ENCODE measurements at regions not wholly inside any gene's neighbourhood (a gene's known extent, or its start where the extent isn't known, plus 50 kb on each side); places are given as distances from the start of the nearest gene placed in this dataset.

GRCh38 chr9:79279356-79279755 lies 292.4 kb upstream of the TLE4 start:
- H3K27me3 ChIP-seq (replicated peaks; ENCODE audit: insufficient read depth, low read length) = no peaks in the 10 kb centered on the region
- H3K4me1 ChIP-seq (ENCODE audit: low read length) = no peaks in the 10 kb centered on the region

GRCh38 chr9:79280691-79281090 lies 291.1 kb upstream of the TLE4 start:
- Histone ChIP-seq H3K9me3 (replicated peaks; ENCODE audit: insufficient read depth, low read length) (no peaks in the 10 kb centered on the region), H3K27ac (ENCODE audit: low read length) (no peak overlapping the region), H3F3A (ENCODE audit: insufficient read depth, low read length) (no peaks in the 10 kb centered on the region), H3K9me2 (replicated peaks; ENCODE audit: insufficient read depth, low read length) (no peaks in the 10 kb centered on the region), H3K4me3 (ENCODE audit: low read length) (no peak overlapping the region), H2AFZ (ENCODE audit: low read length) (no peak overlapping the region), H3K4me1 (ENCODE audit: low read length) (no peaks in the 10 kb centered on the region), H3K4me2 (ENCODE audit: low read depth, low read length) (no peak overlapping the region), H4K20me1 (ENCODE audit: insufficient read depth, low read length) (no peaks in the 10 kb centered on the region), H3K36me3 (replicated peaks; ENCODE audit: insufficient read depth, low read length) (no peaks in the 10 kb centered on the region), H3K79me2 (ENCODE audit: low read length) (no peaks in the 10 kb centered on the region), H3K9ac (ENCODE audit: low read length) (no peak overlapping the region), H3K27me3 (replicated peaks; ENCODE audit: insufficient read depth, low read length) (no peaks in the 10 kb centered on the region)
- no peak for TF ChIP-seq CTCF (IDR thresholded peaks at IDR 0.05; ENCODE audit: low read length)
- no peak for TF ChIP-seq EZH2phosphoT487 (IDR thresholded peaks at IDR 0.05; ENCODE audit: low read length)
- TF ChIP-seq EZH2 (optimal IDR thresholded peaks at IDR 0.05; ENCODE audit: low read depth, low read length) = no peak
- DNase-seq = no peak

More at GRCh38 chr9:79279356-79279755, 292.4 kb upstream of the TLE4 start:
- H3K4me3 ChIP-seq (ENCODE audit: low read length) = no peak overlapping the region
- no peaks in the 10 kb centered on the region for H3K9me3 ChIP-seq (replicated peaks; ENCODE audit: insufficient read depth, low read length)
- no peak overlapping the region for H3K9ac ChIP-seq (ENCODE audit: low read length)
- no peak for DNase-seq
- no peak overlapping the region for H3K4me2 ChIP-seq (ENCODE audit: low read depth, low read length)
- H3K9me2 ChIP-seq (replicated peaks; ENCODE audit: insufficient read depth, low read length) = no peaks in the 10 kb centered on the region
- H3K36me3 ChIP-seq (replicated peaks; ENCODE audit: insufficient read depth, low read length) = no peaks in the 10 kb centered on the region
- H3F3A ChIP-seq (ENCODE audit: insufficient read depth, low read length) = no peaks in the 10 kb centered on the region
- no peak overlapping the region for H3K27ac ChIP-seq (ENCODE audit: low read length)
- no peaks in the 10 kb centered on the region for H3K79me2 ChIP-seq (ENCODE audit: low read length)
- TF ChIP-seq EZH2phosphoT487 (IDR thresholded peaks at IDR 0.05; ENCODE audit: low read length) (no peak), CTCF (IDR thresholded peaks at IDR 0.05; ENCODE audit: low read length) (no peak), EZH2 (optimal IDR thresholded peaks at IDR 0.05; ENCODE audit: low read depth, low read length) (no peak)
- no peaks in the 10 kb centered on the region for H4K20me1 ChIP-seq (ENCODE audit: insufficient read depth, low read length)
- H2AFZ ChIP-seq (ENCODE audit: low read length) = no peak overlapping the region

- Histone ChIP-seq H3K4me1 (ENCODE audit: low read length) (no peaks in the 10 kb centered on the region), H4K20me1 (ENCODE audit: insufficient read depth, low read length) (no peaks in the 10 kb centered on the region), H3K4me2 (ENCODE audit: low read depth, low read length) (no peak overlapping the region), H3K27me3 (replicated peaks; ENCODE audit: insufficient read depth, low read length) (no peaks in the 10 kb centered on the region), H3K9me3 (replicated peaks; ENCODE audit: insufficient read depth, low read length) (no peaks in the 10 kb centered on the region), H3K9me2 (replicated peaks; ENCODE audit: insufficient read depth, low read length) (no peaks in the 10 kb centered on the region), H3K79me2 (ENCODE audit: low read length) (no peaks in the 10 kb centered on the region), H2AFZ (ENCODE audit: low read length) (no peak overlapping the region), H3K36me3 (replicated peaks; ENCODE audit: insufficient read depth, low read length) (no peaks in the 10 kb centered on the region), H3F3A (ENCODE audit: insufficient read depth, low read length) (no peaks in the 10 kb centered on the region), H3K4me3 (ENCODE audit: low read length) (no peak overlapping the region), H3K27ac (ENCODE audit: low read length) (no peak overlapping the region), H3K9ac (ENCODE audit: low read length) (no peak overlapping the region)
- no peak for TF ChIP-seq EZH2 (optimal IDR thresholded peaks at IDR 0.05; ENCODE audit: low read depth, low read length)
- TF ChIP-seq EZH2phosphoT487 (IDR thresholded peaks at IDR 0.05; ENCODE audit: low read length) = no peak
- no peak for TF ChIP-seq CTCF (IDR thresholded peaks at IDR 0.05; ENCODE audit: low read length)
- no peak for DNase-seq
Measured at GRCh38 chr9:79284081-79284480, 287.7 kb upstream of the TLE4 start.
